Thyroid gland (tissue), 4 donors: ENCODE measurements at regions not wholly inside any gene's neighbourhood (a gene's known extent, or its start where the extent isn't known, plus 50 kb on each side); places are given as distances from the start of the nearest gene placed in this dataset.

Experiments used
- DNase-seq, 2 donors: peaks; one replicate each; pipeline ENCODE4 v3.0.0-alpha.2; 2019
- H3K27ac ChIP-seq, 3 donors: fragments of 200-600 bp; sonication (generic); 1 replicate in 2 of 3; 2 replicates in 1 of 3; pipeline ENCODE4 v1.5.1; 2016 to 2019; ENCODE audit warnings: mild to moderate bottlenecking in 1 of 3, moderate library complexity in 1 of 3
- H3K27me3 ChIP-seq: fragments of 200-600 bp; sonication (generic); one replicate; pipeline ENCODE4 v1.5.1; 2019
- H3K36me3 ChIP-seq, 2 donors: fragments of 200-600 bp; sonication (generic); one replicate each; pipeline ENCODE4 v1.5.1; 2016 to 2019
- H3K4me1 ChIP-seq, 2 donors: fragments of 200-600 bp; sonication (generic); one replicate each; pipeline ENCODE4 v1.5.1; 2017 to 2019
- H3K4me3 ChIP-seq, 3 donors: fragments of 200-600 bp; sonication (generic); replicated peaks in 1 of 3; 1 replicate in 2 of 3; 2 replicates in 1 of 3; pipeline ENCODE4 v1.5.1; 2016; ENCODE audit warnings: mild to moderate bottlenecking in 1 of 3
- H3K9me3 ChIP-seq: fragments of 200-600 bp; sonication (generic); one replicate; pipeline ENCODE4 v1.5.1; 2017
- CTCF ChIP-seq, 6 experiments: fragments of 200-600 bp in 3 of 6; fragments of 450-650 bp in 3 of 6; sonication (generic) in 3 of 6; IDR thresholded peaks; one replicate each; pipeline ENCODE4 v1.5.1; 2016 to 2019; ENCODE audit warnings: antibody characterized with exemption in 6 of 6, mild to moderate bottlenecking in 2 of 6, inconsistent platforms in 1 of 6, moderate library complexity in 1 of 6
- POLR2A ChIP-seq, 2 donors: fragments of 450-650 bp; IDR thresholded peaks; one replicate each; pipeline ENCODE4 v1.6.1; 2017; ENCODE audit warnings: antibody characterized with exemption in 2 of 2, mild to moderate bottlenecking in 2 of 2, moderate library complexity in 1 of 2
- WGBS, 2 donors: methylation state at CpG; one replicate each; pipeline ENCODE4 v1.1.5; 2017; 5-methylcytosine and 5-hydroxymethylcytosine counted together
- intact Hi-C: fragments of 100-400 bp; cut with DNase I; formaldehyde crosslinking; loops from one replicate; pipeline ENCODE4 v1.15.1; 2023

- Histone ChIP-seq H3K4me3 (no peak overlapping the region), H3K27me3 (no peaks in the 10 kb centered on the region), H3K4me1 (no peaks in the 10 kb centered on the region), H3K36me3 (no peaks in the 10 kb centered on the region), H3K9me3 (no peaks in the 10 kb centered on the region), H3K27ac (no peak overlapping the region)
- DNase-seq = no peak
- WGBS, 2 donors = 85 to 91% methylated on average over 3 of the region's 3 CpGs
- intact Hi-C loops = no loop called here
- no peak for TF ChIP-seq CTCF (IDR thresholded peaks at IDR 0.05)
- TF ChIP-seq POLR2A (IDR thresholded peaks at IDR 0.05) = no peak
Observed at GRCh38 chr4:124890522-124890921, 178.0 kb upstream of the ANKRD50 start.

- Histone ChIP-seq H3K27me3 (no peaks in the 10 kb centered on the region), H3K27ac (no peak overlapping the region), H3K36me3 (no peaks in the 10 kb centered on the region), H3K4me1 (no peaks in the 10 kb centered on the region), H3K4me3 (no peak overlapping the region), H3K9me3 (no peaks in the 10 kb centered on the region)
- TF ChIP-seq CTCF (IDR thresholded peaks at IDR 0.05) = no peak
- no peak for TF ChIP-seq POLR2A (IDR thresholded peaks at IDR 0.05)
- intact Hi-C loops = no loop called here
- DNase-seq = no peak
- 93 to 94% methylated on average over 3 of the region's 3 CpGs for WGBS, 2 donors
Observed at GRCh38 chr4:124887739-124888138, 175.2 kb upstream of the ANKRD50 start.

- 89 to 90% methylated on average over 2 of the region's 2 CpGs for WGBS, 2 donors
- H3K36me3 ChIP-seq = no peaks in the 10 kb centered on the region
- no peak for TF ChIP-seq CTCF (IDR thresholded peaks at IDR 0.05)
- no peak for TF ChIP-seq POLR2A (IDR thresholded peaks at IDR 0.05)
- intact Hi-C loops = no loop called here
- no peaks in the 10 kb centered on the region for H3K9me3 ChIP-seq
- no peak overlapping the region for H3K4me3 ChIP-seq
- H3K4me1 ChIP-seq = peaks cover 0 to 5% of the 10 kb centered on the region in 2 donors
- DNase-seq = no peak
- H3K27ac ChIP-seq = no peak overlapping the region
- H3K27me3 ChIP-seq = no peaks in the 10 kb centered on the region
Observed at GRCh38 chr4:124884316-124884715, 171.8 kb upstream of the ANKRD50 start.

- Histone ChIP-seq H3K9me3 (no peaks in the 10 kb centered on the region), H3K4me1 (peaks cover 0 to 5% of the 10 kb centered on the region in 2 donors), H3K4me3 (no peak overlapping the region), H3K27ac (no peak overlapping the region), H3K36me3 (no peaks in the 10 kb centered on the region), H3K27me3 (no peaks in the 10 kb centered on the region)
- intact Hi-C loops = no loop called here
- TF ChIP-seq CTCF (IDR thresholded peaks at IDR 0.05) (no peak), POLR2A (IDR thresholded peaks at IDR 0.05) (no peak)
- no peak for DNase-seq
- 92% methylated on average over 4 of the region's 4 CpGs for WGBS, 2 donors
Observed at GRCh38 chr4:124883632-124884031, 171.1 kb upstream of the ANKRD50 start.

- no peaks in the 10 kb centered on the region for H3K36me3 ChIP-seq
- no peaks in the 10 kb centered on the region for H3K9me3 ChIP-seq
- no peak for DNase-seq
- WGBS, 2 donors = 93 to 96% methylated on average over 2 of the region's 2 CpGs
- peaks cover 0 to 5% of the 10 kb centered on the region in 2 donors for H3K4me1 ChIP-seq
- intact Hi-C loops = no loop called here
- TF ChIP-seq CTCF (IDR thresholded peaks at IDR 0.05) (no peak), POLR2A (IDR thresholded peaks at IDR 0.05) (no peak)
- no peaks in the 10 kb centered on the region for H3K27me3 ChIP-seq
- no peak overlapping the region for H3K27ac ChIP-seq
- H3K4me3 ChIP-seq = no peak overlapping the region
Observed at GRCh38 chr4:124879195-124879594, 166.7 kb upstream of the ANKRD50 start.
